ENCODE measurements at regions not wholly inside any gene's neighbourhood (a gene's known extent, or its start where the extent isn't known, plus 50 kb on each side); places are given as distances from the start of the nearest gene placed in this dataset.

DNA sequence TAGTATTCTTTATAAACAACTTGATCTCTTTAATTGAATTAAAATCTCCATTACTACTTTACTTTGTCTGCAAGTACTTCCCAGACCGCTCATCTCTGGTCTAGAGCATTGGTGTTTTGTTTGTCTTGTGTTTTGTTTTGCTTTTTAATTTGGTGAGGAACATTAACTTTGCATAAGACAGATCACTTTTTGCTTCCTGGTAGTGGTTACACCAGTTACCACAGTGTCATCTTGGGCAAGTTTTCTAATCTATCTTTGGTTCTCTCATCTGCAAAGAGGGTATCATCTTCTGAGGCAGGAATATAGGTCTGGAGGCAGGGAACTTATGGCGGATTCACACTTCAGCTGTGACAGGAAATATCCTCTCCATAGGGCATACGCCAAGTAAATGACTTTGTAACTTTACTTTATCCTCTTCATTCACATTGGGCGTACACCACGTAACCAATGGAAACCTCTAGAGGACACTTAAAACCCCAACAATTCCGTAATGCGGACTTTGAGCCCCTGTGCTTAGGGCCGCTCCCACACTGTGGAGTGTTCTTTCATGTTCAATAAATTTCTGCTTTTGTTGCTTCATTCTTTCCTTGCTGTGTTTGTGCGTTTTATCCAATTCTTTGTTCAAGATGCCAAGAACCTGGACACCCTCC, 83.2 kb upstream of the JAZF1 start:
- H3K4me1 ChIP-seq (ENCODE audit: insufficient read depth, low read length): no peaks in the 10 kb centered on the region
- H3K9ac ChIP-seq (ENCODE audit: low read depth, low read length): no peak overlapping the region
- no peaks in the 10 kb centered on the region for H3K36me3 ChIP-seq (ENCODE audit: insufficient read depth, low read length)
- H2AFZ ChIP-seq (ENCODE audit: low read depth, low read length): no peak overlapping the region
- TF ChIP-seq, protein P1, sequence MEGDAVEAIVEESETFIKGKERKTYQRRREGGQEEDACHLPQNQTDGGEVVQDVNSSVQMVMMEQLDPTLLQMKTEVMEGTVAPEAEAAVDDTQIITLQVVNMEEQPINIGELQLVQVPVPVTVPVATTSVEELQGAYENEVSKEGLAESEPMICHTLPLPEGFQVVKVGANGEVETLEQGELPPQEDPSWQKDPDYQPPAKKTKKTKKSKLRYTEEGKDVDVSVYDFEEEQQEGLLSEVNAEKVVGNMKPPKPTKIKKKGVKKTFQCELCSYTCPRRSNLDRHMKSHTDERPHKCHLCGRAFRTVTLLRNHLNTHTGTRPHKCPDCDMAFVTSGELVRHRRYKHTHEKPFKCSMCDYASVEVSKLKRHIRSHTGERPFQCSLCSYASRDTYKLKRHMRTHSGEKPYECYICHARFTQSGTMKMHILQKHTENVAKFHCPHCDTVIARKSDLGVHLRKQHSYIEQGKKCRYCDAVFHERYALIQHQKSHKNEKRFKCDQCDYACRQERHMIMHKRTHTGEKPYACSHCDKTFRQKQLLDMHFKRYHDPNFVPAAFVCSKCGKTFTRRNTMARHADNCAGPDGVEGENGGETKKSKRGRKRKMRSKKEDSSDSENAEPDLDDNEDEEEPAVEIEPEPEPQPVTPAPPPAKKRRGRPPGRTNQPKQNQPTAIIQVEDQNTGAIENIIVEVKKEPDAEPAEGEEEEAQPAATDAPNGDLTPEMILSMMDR (IDR thresholded peaks at IDR 0.05; ENCODE audit: borderline replicate concordance, extremely low read depth, low read length, poor library complexity, severe bottlenecking): no peak
- TF ChIP-seq EZH2 (IDR thresholded peaks at IDR 0.05; ENCODE audit: borderline replicate concordance, low read depth, low read length, severe bottlenecking): no peak
- H3K4me3 ChIP-seq (ENCODE audit: low read depth in 1 of 2, low read length in 2 of 2): no peak overlapping the region
- no peak overlapping the region for H3K27ac ChIP-seq (ENCODE audit: low read length)
- no peaks in the 10 kb centered on the region for H3K79me2 ChIP-seq (ENCODE audit: insufficient read depth, low read length)
- no peak overlapping the region for H3K4me2 ChIP-seq (ENCODE audit: insufficient read depth, low read length)
- ATAC-seq (ENCODE audit: insufficient read depth, low read depth): no peak
- no peaks in the 10 kb centered on the region for H4K20me1 ChIP-seq (ENCODE audit: insufficient read depth, low read length)
- no peaks in the 10 kb centered on the region for H3K9me3 ChIP-seq (ENCODE audit: insufficient read depth, low read length, severe bottlenecking)
- H3K27me3 ChIP-seq (ENCODE audit: insufficient read depth, low read length, poor library complexity): peaks cover 8% of the 10 kb centered on the region
- DNase-seq: no peak

- H3K9ac ChIP-seq (ENCODE audit: low read depth, low read length): no peak overlapping the region
- no peak overlapping the region for H3K4me2 ChIP-seq (ENCODE audit: insufficient read depth, low read length)
- H3K4me1 ChIP-seq (ENCODE audit: insufficient read depth, low read length): no peaks in the 10 kb centered on the region
- ATAC-seq (ENCODE audit: insufficient read depth, low read depth) (no peak), DNase-seq (no peak)
- H3K79me2 ChIP-seq (ENCODE audit: insufficient read depth, low read length): no peaks in the 10 kb centered on the region
- H2AFZ ChIP-seq (ENCODE audit: low read depth, low read length): no peak overlapping the region
- H3K27me3 ChIP-seq (ENCODE audit: insufficient read depth, low read length, poor library complexity): peaks cover 5% of the 10 kb centered on the region
- H3K4me3 ChIP-seq (ENCODE audit: low read depth in 1 of 2, low read length in 2 of 2): no peak overlapping the region
- no peak overlapping the region for H3K27ac ChIP-seq (ENCODE audit: low read length)
- TF ChIP-seq EZH2 (IDR thresholded peaks at IDR 0.05; ENCODE audit: borderline replicate concordance, low read depth, low read length, severe bottlenecking): no peak
- H3K9me3 ChIP-seq (ENCODE audit: insufficient read depth, low read length, severe bottlenecking): no peaks in the 10 kb centered on the region
- H3K36me3 ChIP-seq (ENCODE audit: insufficient read depth, low read length): no peaks in the 10 kb centered on the region
- H4K20me1 ChIP-seq (ENCODE audit: insufficient read depth, low read length): no peaks in the 10 kb centered on the region
These were observed 85.8 kb upstream of the JAZF1 start for GRCh38 chr7:28266402-28266801.

- Histone ChIP-seq H3K4me1 (ENCODE audit: insufficient read depth, low read length) (no peaks in the 10 kb centered on the region), H3K9me3 (ENCODE audit: insufficient read depth, low read length, severe bottlenecking) (no peaks in the 10 kb centered on the region), H3K27ac (ENCODE audit: low read length) (no peak overlapping the region), H2AFZ (ENCODE audit: low read depth, low read length) (no peak overlapping the region), H4K20me1 (ENCODE audit: insufficient read depth, low read length) (no peaks in the 10 kb centered on the region), H3K4me2 (ENCODE audit: insufficient read depth, low read length) (no peak overlapping the region), H3K9ac (ENCODE audit: low read depth, low read length) (no peak overlapping the region), H3K36me3 (ENCODE audit: insufficient read depth, low read length) (no peaks in the 10 kb centered on the region), H3K79me2 (ENCODE audit: insufficient read depth, low read length) (no peaks in the 10 kb centered on the region), H3K27me3 (ENCODE audit: insufficient read depth, low read length, poor library complexity) (peaks cover 5% of the 10 kb centered on the region), H3K4me3 (ENCODE audit: low read depth in 1 of 2, low read length in 2 of 2) (no peak overlapping the region)
- DNase-seq (no peak), ATAC-seq (ENCODE audit: insufficient read depth, low read depth) (no peak)
- TF ChIP-seq, protein P1 (IDR thresholded peaks at IDR 0.05; ENCODE audit: borderline replicate concordance, extremely low read depth, low read length, poor library complexity, severe bottlenecking): no peak
- no peak for TF ChIP-seq EZH2 (IDR thresholded peaks at IDR 0.05; ENCODE audit: borderline replicate concordance, low read depth, low read length, severe bottlenecking)
These were observed 86.4 kb upstream of the JAZF1 start for GRCh38 chr7:28267012-28267411.

DNA sequence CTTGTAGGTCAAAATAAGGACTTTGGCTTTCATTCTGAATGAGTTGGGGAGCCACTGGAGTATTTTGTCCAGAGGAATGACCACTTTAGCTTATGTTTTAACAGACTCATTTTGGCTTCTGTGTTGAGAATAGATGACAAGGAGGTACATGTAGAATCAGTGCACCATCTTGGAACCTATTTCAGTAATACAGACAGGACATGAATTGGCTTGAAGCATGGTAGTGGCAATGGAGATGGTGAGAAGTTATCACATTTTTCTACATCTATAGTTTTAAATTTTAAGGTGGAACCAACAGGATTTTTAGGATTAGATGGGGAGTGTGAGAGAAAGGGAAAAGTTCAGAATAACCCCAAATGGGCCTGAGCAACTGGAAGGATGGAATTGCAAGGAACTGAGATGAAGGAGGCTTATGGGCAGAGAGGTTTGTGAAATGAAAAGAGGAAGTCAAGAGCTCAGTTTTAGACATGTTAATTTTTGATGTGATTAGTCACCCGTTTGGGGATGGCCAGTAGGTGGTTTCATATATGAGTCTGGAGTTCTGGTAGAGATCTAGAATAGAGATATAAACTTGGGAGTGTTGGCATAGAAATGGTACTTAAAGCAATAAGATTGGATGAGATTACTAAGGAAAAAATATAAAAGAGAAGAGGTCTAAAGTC, 89.2 kb upstream of the JAZF1 start:
- TF ChIP-seq, protein P1 (IDR thresholded peaks at IDR 0.05; ENCODE audit: borderline replicate concordance, extremely low read depth, low read length, poor library complexity, severe bottlenecking): no peak
- no peak for TF ChIP-seq EZH2 (IDR thresholded peaks at IDR 0.05; ENCODE audit: borderline replicate concordance, low read depth, low read length, severe bottlenecking)
- Histone ChIP-seq H3K4me2 (ENCODE audit: insufficient read depth, low read length) (no peak overlapping the region), H3K36me3 (ENCODE audit: insufficient read depth, low read length) (no peaks in the 10 kb centered on the region), H3K9ac (ENCODE audit: low read depth, low read length) (no peak overlapping the region), H3K9me3 (ENCODE audit: insufficient read depth, low read length, severe bottlenecking) (no peaks in the 10 kb centered on the region), H3K4me3 (ENCODE audit: low read depth in 1 of 2, low read length in 2 of 2) (no peak overlapping the region), H3K4me1 (ENCODE audit: insufficient read depth, low read length) (no peaks in the 10 kb centered on the region), H4K20me1 (ENCODE audit: insufficient read depth, low read length) (no peaks in the 10 kb centered on the region), H3K79me2 (ENCODE audit: insufficient read depth, low read length) (no peaks in the 10 kb centered on the region), H2AFZ (ENCODE audit: low read depth, low read length) (no peak overlapping the region), H3K27me3 (ENCODE audit: insufficient read depth, low read length, poor library complexity) (no peaks in the 10 kb centered on the region), H3K27ac (ENCODE audit: low read length) (no peak overlapping the region)
- no peak for DNase-seq
- no peak for ATAC-seq (ENCODE audit: insufficient read depth, low read depth)

Measured in DND-41 (cell line).